Tibial nerve (tissue), 4 donors: ENCODE measurements at regions not wholly inside any gene's neighbourhood (a gene's known extent, or its start where the extent isn't known, plus 50 kb on each side); places are given as distances from the start of the nearest gene placed in this dataset.

Experiments
- DNase-seq, 2 donors: peaks; one replicate each; pipeline ENCODE4 v3.0.0-alpha.2; 2019; ENCODE audit warnings: low spot score in 2 of 2
- H3K27ac ChIP-seq, 4 donors: fragments of 200-600 bp; sonication (generic) in 3 of 4; one replicate each; pipeline ENCODE4 v1.5.1; 2017 to 2019; ENCODE audit warnings: mild to moderate bottlenecking in 1 of 4
- H3K27me3 ChIP-seq, 2 donors: fragments of 200-600 bp; sonication (generic) in 1 of 2; one replicate each; pipeline versions ENCODE4 v1.5.1 to v1.6.0; 2017 to 2019
- H3K36me3 ChIP-seq, 3 donors: fragments of 200-600 bp; sonication (generic); one replicate each; pipeline ENCODE4 v1.5.1; 2018 to 2019
- H3K4me1 ChIP-seq, 4 donors: fragments of 200-600 bp; sonication (generic) in 3 of 4; one replicate each; pipeline ENCODE4 v1.5.1; 2017 to 2019
- H3K4me3 ChIP-seq, 4 donors: fragments of 200-600 bp; sonication (generic) in 3 of 4; one replicate each; pipeline ENCODE4 v1.5.1; 2017 to 2019; ENCODE audit warnings: mild to moderate bottlenecking in 1 of 4, moderate library complexity in 1 of 4
- H3K9me3 ChIP-seq, 4 donors: fragments of 200-600 bp; sonication (generic) in 3 of 4; one replicate each; pipeline ENCODE4 v1.5.1; 2017 to 2019
- CTCF ChIP-seq, 5 experiments: fragments of 200-600 bp in 3 of 5; fragments of 450-650 bp in 2 of 5; sonication (generic) in 3 of 5; IDR thresholded peaks; one replicate each; pipeline ENCODE4 v1.5.1; 2016 to 2019; ENCODE audit warnings: antibody characterized with exemption in 5 of 5, mild to moderate bottlenecking in 3 of 5, moderate library complexity in 2 of 5
- EP300 ChIP-seq, 2 donors: sonication (generic); formaldehyde crosslinking; IDR thresholded peaks; one replicate each; pipeline ENCODE4 v1.6.1; 2017; ENCODE audit warnings: antibody characterized with exemption in 2 of 2, mild to moderate bottlenecking in 1 of 2
- POLR2A ChIP-seq, 2 donors: fragments of 450-650 bp; IDR thresholded peaks; one replicate each; pipeline ENCODE4 v1.6.1; 2017; ENCODE audit warnings: antibody characterized with exemption in 2 of 2, mild to moderate bottlenecking in 2 of 2, moderate library complexity in 2 of 2
- WGBS, 2 donors: methylation state at CpG; one replicate each; pipeline ENCODE4 v1.1.5; 2018; 5-methylcytosine and 5-hydroxymethylcytosine counted together

DNA sequence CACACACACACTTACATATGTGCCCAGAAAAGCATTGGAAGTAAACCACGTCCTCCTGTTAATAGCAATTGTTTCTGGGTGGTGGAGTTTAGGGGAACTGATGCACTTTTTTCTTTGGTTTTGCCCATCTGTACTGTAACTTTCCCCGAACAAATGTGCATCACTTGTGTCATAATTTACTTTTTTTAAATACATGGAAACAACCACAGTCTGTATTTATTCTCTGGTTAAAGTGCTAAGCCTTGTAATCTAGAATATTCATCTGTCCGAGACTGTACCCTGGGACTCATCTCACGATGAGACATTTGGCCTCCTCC lies 61.5 kb upstream of the CD93 start:
- 40 to 46% methylated on average over 4 of the region's 4 CpGs for WGBS, 2 donors
- Histone ChIP-seq H3K9me3 (no peaks in the 10 kb centered on the region), H3K4me1 (peaks cover 0 to 86% (median 29%) of the 10 kb centered on the region in 4 donors), H3K36me3 (no peaks in the 10 kb centered on the region), H3K27me3 (no peaks in the 10 kb centered on the region), H3K4me3 (no peak overlapping the region), H3K27ac (peak overlapping the region in 2 of 4 donors; percentile 68 to 86)
- TF ChIP-seq EP300 (IDR thresholded peaks at IDR 0.05) (no peak), CTCF (IDR thresholded peaks at IDR 0.05) (no peak), POLR2A (IDR thresholded peaks at IDR 0.05) (no peak)
- DNase-seq, result no peak

GRCh38 chr20:23146857-23147637 lies 60.9 kb upstream of the CD93 start:
- Histone ChIP-seq H3K9me3 (no peaks in the 10 kb centered on the region), H3K36me3 (no peaks in the 10 kb centered on the region), H3K27ac (peak overlapping the region in 2 of 4 donors; percentile 68 to 86), H3K4me1 (peaks cover 0 to 87% (median 31%) of the 10 kb centered on the region in 4 donors), H3K27me3 (no peaks in the 10 kb centered on the region), H3K4me3 (no peak overlapping the region)
- TF ChIP-seq EP300 (IDR thresholded peaks at IDR 0.05) (no peak), POLR2A (IDR thresholded peaks at IDR 0.05) (no peak), CTCF (IDR thresholded peaks at IDR 0.05) (no peak)
- 65 to 66% methylated on average over 7 of the region's 7 CpGs for WGBS, 2 donors
- no peak for DNase-seq

GRCh38 chr20:23146181-23146580 lies 60.1 kb upstream of the CD93 start:
- DNase-seq, result no peak

GRCh38 chr20:23145281-23145700 lies 59.2 kb upstream of the CD93 start:
- Histone ChIP-seq H3K36me3 (no peaks in the 10 kb centered on the region), H3K4me3 (no peak overlapping the region), H3K27me3 (no peaks in the 10 kb centered on the region), H3K27ac (peak overlapping the region in 2 of 4 donors; percentile 23 to 86), H3K4me1 (peaks cover 0 to 84% (median 36%) of the 10 kb centered on the region in 4 donors), H3K9me3 (no peaks in the 10 kb centered on the region)
- no peak for DNase-seq
- 35 to 37% methylated on average over 9 of the region's 9 CpGs for WGBS, 2 donors
- TF ChIP-seq EP300 (IDR thresholded peaks at IDR 0.05) (peak in 1 of 2 donors; percentile 64), CTCF (IDR thresholded peaks at IDR 0.05) (no peak)

More at GRCh38 chr20:23146181-23146580, 60.1 kb upstream of the CD93 start:
- Histone ChIP-seq H3K27ac (peak overlapping the region in 2 of 4 donors; percentile 6 to 86), H3K36me3 (no peaks in the 10 kb centered on the region), H3K4me3 (no peak overlapping the region), H3K27me3 (no peaks in the 10 kb centered on the region), H3K4me1 (peaks cover 0 to 88% (median 35%) of the 10 kb centered on the region in 4 donors), H3K9me3 (no peaks in the 10 kb centered on the region)
- TF ChIP-seq EP300 (IDR thresholded peaks at IDR 0.05), result no peak
- TF ChIP-seq CTCF (IDR thresholded peaks at IDR 0.05), result no peak
- TF ChIP-seq POLR2A (IDR thresholded peaks at IDR 0.05), result no peak
- WGBS, 2 donors, result 90 to 93% methylated on average over 9 of the region's 9 CpGs

DNA sequence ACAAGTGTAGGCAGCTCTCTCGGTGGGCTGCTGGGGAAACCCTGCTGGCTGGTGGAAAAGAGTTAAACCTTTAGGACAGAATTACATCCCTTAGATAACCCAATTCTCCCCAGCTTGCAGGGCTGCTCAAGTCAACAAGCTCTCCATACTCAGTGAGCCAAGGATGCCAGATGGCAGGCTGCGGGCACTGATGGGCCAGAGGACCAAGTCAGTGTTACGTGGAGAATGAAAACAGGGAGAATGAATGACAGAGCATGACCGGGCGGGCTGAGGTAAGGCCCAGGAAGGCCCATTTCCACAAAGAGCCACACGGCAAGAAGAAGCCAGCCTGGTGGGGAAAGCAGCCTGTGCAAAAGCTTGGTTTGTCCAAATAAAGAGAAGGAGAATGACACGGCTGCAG lies 58.7 kb upstream of the CD93 start:
- H3K36me3 ChIP-seq, result no peaks in the 10 kb centered on the region
- H3K9me3 ChIP-seq, result no peaks in the 10 kb centered on the region
- WGBS, 2 donors, result 72% methylated on average over 7 of the region's 7 CpGs
- TF ChIP-seq CTCF (IDR thresholded peaks at IDR 0.05) (no peak), POLR2A (IDR thresholded peaks at IDR 0.05) (no peak), EP300 (IDR thresholded peaks at IDR 0.05) (no peak)
- peaks cover 0 to 79% (median 36%) of the 10 kb centered on the region in 4 donors for H3K4me1 ChIP-seq
- no peak for DNase-seq
- peak overlapping the region in 2 of 4 donors; percentile 23 to 86 for H3K27ac ChIP-seq
- H3K27me3 ChIP-seq, result no peaks in the 10 kb centered on the region
- H3K4me3 ChIP-seq, result no peak overlapping the region
